ENCODE measurements at regions not wholly inside any gene's neighbourhood (a gene's known extent, or its start where the extent isn't known, plus 50 kb on each side); places are given as distances from the start of the nearest gene placed in this dataset.

DNA sequence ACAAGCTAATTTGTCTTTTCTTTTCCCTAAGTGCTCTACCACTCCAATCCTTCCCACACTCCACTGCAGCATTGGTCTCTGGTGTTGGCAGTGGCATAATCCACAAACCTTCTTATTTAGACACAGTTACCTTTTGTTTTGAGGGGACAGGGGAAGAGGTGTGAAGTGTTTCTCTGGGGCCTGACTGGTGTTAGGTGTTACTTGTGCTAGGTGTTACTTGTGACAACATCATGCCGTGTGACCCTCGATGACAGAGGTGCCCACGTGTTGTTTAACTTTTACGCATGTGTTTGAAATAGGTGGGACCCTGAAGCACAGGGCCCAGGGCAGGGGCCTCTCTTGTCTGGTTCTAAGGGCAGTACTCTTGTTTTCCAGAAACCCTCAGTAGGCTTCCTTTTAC, 70.5 kb upstream of the SPRY4 start:
- Histone ChIP-seq H3K9me3 (ENCODE audit: insufficient read depth, low read length, severe bottlenecking) (peaks cover 8% of the 10 kb centered on the region), H4K20me1 (ENCODE audit: insufficient read depth, low read length) (no peaks in the 10 kb centered on the region), H3K4me3 (ENCODE audit: low read depth in 1 of 2, low read length in 2 of 2) (no peak overlapping the region), H3K27ac (ENCODE audit: low read length) (no peak overlapping the region), H3K27me3 (ENCODE audit: insufficient read depth, low read length, poor library complexity) (no peaks in the 10 kb centered on the region), H3K79me2 (ENCODE audit: insufficient read depth, low read length) (no peaks in the 10 kb centered on the region), H3K4me2 (ENCODE audit: insufficient read depth, low read length) (no peak overlapping the region), H2AFZ (ENCODE audit: low read depth, low read length) (no peak overlapping the region), H3K36me3 (ENCODE audit: insufficient read depth, low read length) (no peaks in the 10 kb centered on the region), H3K4me1 (ENCODE audit: insufficient read depth, low read length) (no peaks in the 10 kb centered on the region), H3K9ac (ENCODE audit: low read depth, low read length) (no peak overlapping the region)
- ATAC-seq (ENCODE audit: insufficient read depth, low read depth) (no peak), DNase-seq (no peak)
- TF ChIP-seq, protein P1, sequence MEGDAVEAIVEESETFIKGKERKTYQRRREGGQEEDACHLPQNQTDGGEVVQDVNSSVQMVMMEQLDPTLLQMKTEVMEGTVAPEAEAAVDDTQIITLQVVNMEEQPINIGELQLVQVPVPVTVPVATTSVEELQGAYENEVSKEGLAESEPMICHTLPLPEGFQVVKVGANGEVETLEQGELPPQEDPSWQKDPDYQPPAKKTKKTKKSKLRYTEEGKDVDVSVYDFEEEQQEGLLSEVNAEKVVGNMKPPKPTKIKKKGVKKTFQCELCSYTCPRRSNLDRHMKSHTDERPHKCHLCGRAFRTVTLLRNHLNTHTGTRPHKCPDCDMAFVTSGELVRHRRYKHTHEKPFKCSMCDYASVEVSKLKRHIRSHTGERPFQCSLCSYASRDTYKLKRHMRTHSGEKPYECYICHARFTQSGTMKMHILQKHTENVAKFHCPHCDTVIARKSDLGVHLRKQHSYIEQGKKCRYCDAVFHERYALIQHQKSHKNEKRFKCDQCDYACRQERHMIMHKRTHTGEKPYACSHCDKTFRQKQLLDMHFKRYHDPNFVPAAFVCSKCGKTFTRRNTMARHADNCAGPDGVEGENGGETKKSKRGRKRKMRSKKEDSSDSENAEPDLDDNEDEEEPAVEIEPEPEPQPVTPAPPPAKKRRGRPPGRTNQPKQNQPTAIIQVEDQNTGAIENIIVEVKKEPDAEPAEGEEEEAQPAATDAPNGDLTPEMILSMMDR (IDR thresholded peaks at IDR 0.05; ENCODE audit: borderline replicate concordance, extremely low read depth, low read length, poor library complexity, severe bottlenecking) = no peak
- no peak for TF ChIP-seq EZH2 (IDR thresholded peaks at IDR 0.05; ENCODE audit: borderline replicate concordance, low read depth, low read length, severe bottlenecking)

DNA sequence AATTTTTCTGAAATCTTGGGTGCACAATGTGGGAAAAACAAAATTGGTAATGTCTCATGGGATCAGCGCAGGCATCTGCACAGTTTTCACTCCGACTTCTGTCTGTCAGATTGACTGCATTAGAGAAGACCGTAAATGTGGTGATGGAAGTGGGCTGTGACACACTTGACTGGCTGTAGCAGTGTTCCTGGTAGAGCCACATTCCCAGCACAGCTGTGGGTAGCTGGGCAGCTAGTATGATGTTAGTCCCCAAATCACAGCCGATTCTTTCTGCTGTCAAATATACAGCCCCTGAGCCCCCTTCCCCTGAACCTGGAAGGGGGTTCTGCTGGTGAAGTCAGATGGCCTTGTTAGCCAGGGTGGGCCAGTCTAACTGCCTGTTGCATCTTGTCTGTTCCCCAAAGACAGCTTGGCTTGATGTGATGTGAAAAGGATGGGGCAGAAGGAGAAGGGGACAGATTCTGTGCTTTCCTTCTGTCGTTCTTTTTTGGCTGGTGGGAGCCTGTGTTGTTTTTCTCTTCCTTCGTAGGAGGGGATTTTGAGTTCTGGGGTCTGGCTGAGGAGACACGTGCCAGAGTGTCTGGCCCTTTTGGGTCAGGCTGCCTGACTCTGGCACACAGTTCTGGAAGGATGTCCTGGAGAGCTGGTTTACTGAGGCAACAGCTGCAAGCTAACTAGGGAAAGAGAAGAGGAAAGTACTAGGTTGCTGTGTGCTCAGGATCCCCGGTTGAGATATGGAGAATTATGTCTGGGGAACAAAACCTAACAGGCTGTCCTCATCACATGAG, 66.4 kb upstream of the SPRY4 start:
- TF ChIP-seq EZH2 (IDR thresholded peaks at IDR 0.05; ENCODE audit: borderline replicate concordance, low read depth, low read length, severe bottlenecking) = no peak
- TF ChIP-seq, protein P1 (IDR thresholded peaks at IDR 0.05; ENCODE audit: borderline replicate concordance, extremely low read depth, low read length, poor library complexity, severe bottlenecking) = no peak
- Histone ChIP-seq H3K9ac (ENCODE audit: low read depth, low read length) (no peak overlapping the region), H3K36me3 (ENCODE audit: insufficient read depth, low read length) (no peaks in the 10 kb centered on the region), H3K4me3 (ENCODE audit: low read depth in 1 of 2, low read length in 2 of 2) (no peak overlapping the region), H3K4me1 (ENCODE audit: insufficient read depth, low read length) (no peaks in the 10 kb centered on the region), H4K20me1 (ENCODE audit: insufficient read depth, low read length) (no peaks in the 10 kb centered on the region), H3K27ac (ENCODE audit: low read length) (no peak overlapping the region), H3K4me2 (ENCODE audit: insufficient read depth, low read length) (no peak overlapping the region), H3K79me2 (ENCODE audit: insufficient read depth, low read length) (no peaks in the 10 kb centered on the region), H3K27me3 (ENCODE audit: insufficient read depth, low read length, poor library complexity) (no peaks in the 10 kb centered on the region), H2AFZ (ENCODE audit: low read depth, low read length) (no peak overlapping the region), H3K9me3 (ENCODE audit: insufficient read depth, low read length, severe bottlenecking) (peaks cover 4% of the 10 kb centered on the region)
- DNase-seq (no peak), ATAC-seq (ENCODE audit: insufficient read depth, low read depth) (no peak)

DNA sequence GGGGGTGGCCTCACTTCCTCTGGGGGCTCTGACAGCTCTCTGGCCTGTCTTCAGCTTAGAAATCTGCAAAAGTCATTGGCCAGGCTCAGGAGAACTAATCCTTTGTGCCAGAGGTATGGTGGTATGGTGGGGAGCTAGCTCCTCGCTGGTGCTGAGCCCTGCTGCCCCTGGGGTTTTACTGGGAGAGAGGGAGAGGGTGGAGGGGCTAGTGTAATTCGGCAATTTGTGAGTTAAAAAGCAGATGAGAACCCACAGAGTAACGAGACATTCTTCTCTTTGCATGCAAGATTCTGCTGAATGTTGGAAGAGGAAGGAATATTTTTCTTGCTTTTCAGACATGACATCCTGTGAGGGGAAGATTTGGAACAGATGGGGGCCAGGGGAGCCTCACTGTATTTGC, 65.5 kb upstream of the SPRY4 start:
- DNase-seq (no peak), ATAC-seq (ENCODE audit: insufficient read depth, low read depth) (no peak)
- no peak overlapping the region for H3K27ac ChIP-seq (ENCODE audit: low read length)
- no peak overlapping the region for H2AFZ ChIP-seq (ENCODE audit: low read depth, low read length)
- H4K20me1 ChIP-seq (ENCODE audit: insufficient read depth, low read length) = no peaks in the 10 kb centered on the region
- H3K4me1 ChIP-seq (ENCODE audit: insufficient read depth, low read length) = no peaks in the 10 kb centered on the region
- TF ChIP-seq, protein P1 (IDR thresholded peaks at IDR 0.05; ENCODE audit: borderline replicate concordance, extremely low read depth, low read length, poor library complexity, severe bottlenecking) = no peak
- no peak for TF ChIP-seq EZH2 (IDR thresholded peaks at IDR 0.05; ENCODE audit: borderline replicate concordance, low read depth, low read length, severe bottlenecking)
- no peaks in the 10 kb centered on the region for H3K36me3 ChIP-seq (ENCODE audit: insufficient read depth, low read length)
- no peaks in the 10 kb centered on the region for H3K27me3 ChIP-seq (ENCODE audit: insufficient read depth, low read length, poor library complexity)
- no peaks in the 10 kb centered on the region for H3K9me3 ChIP-seq (ENCODE audit: insufficient read depth, low read length, severe bottlenecking)
- H3K9ac ChIP-seq (ENCODE audit: low read depth, low read length) = no peak overlapping the region
- no peaks in the 10 kb centered on the region for H3K79me2 ChIP-seq (ENCODE audit: insufficient read depth, low read length)
- no peak overlapping the region for H3K4me3 ChIP-seq (ENCODE audit: low read depth in 1 of 2, low read length in 2 of 2)
- no peak overlapping the region for H3K4me2 ChIP-seq (ENCODE audit: insufficient read depth, low read length)
